Endodermal cell (in vitro differentiated cells): ENCODE measurements at regions not wholly inside any gene's neighbourhood (a gene's known extent, or its start where the extent isn't known, plus 50 kb on each side); places are given as distances from the start of the nearest gene placed in this dataset.

Source experiments
- DNase-seq: peaks from one replicate; pipeline ENCODE4 v3.0.0-alpha.2; 2017
- H3K27ac ChIP-seq: 2 replicates; pipeline ENCODE4 v1.5.1; 2013; ENCODE audit warnings: mild to moderate bottlenecking, low read depth, low read length, moderate library complexity
- H3K27me3 ChIP-seq: 2 replicates; pipeline ENCODE4 v1.6.1; 2013; ENCODE audit warnings: mild to moderate bottlenecking, low read length, moderate library complexity; ENCODE audit not compliant: insufficient read depth, control insufficient read depth, poor library complexity, severe bottlenecking
- H3K36me3 ChIP-seq: 2 replicates; pipeline ENCODE4 v1.7.0; 2013; ENCODE audit warnings: mild to moderate bottlenecking, low read length, moderate library complexity; ENCODE audit not compliant: control insufficient read depth, insufficient read depth
- H3K4me1 ChIP-seq: one replicate; pipeline ENCODE4 v1.7.0; 2013; ENCODE audit warnings: low read length; ENCODE audit not compliant: control insufficient read depth, insufficient read depth
- H3K4me3 ChIP-seq: 2 replicates; pipeline ENCODE4 v1.5.1; 2013; ENCODE audit warnings: mild to moderate bottlenecking, low read length, moderate library complexity
- H3K9ac ChIP-seq: 2 replicates; pipeline ENCODE4 v1.6.1; 2013; ENCODE audit warnings: mild to moderate bottlenecking, low read length, moderate library complexity; ENCODE audit not compliant: poor library complexity, severe bottlenecking; ENCODE audit errors: extremely low read depth
- H3K9me3 ChIP-seq: 2 replicates; pipeline ENCODE4 v1.6.1; 2013; ENCODE audit warnings: mild to moderate bottlenecking, low read length, moderate library complexity; ENCODE audit not compliant: control insufficient read depth
- H3K27ac Mint-ChIP-seq: 2 replicates; pipeline ENCODE4 v1.8.0; 2020; ENCODE audit warnings: mixed read lengths
- H3K27me3 Mint-ChIP-seq: 2 replicates; pipeline ENCODE4 v1.8.0; 2021; ENCODE audit warnings: mild to moderate bottlenecking, mixed read lengths; ENCODE audit not compliant: insufficient read depth
- H3K36me3 Mint-ChIP-seq: 2 replicates; pipeline ENCODE4 v1.8.0; 2020; ENCODE audit warnings: low read depth, mixed read lengths
- H3K4me1 Mint-ChIP-seq: 2 replicates; pipeline ENCODE4 v1.8.0; 2020; ENCODE audit warnings: mixed read lengths
- H3K4me3 Mint-ChIP-seq: 2 replicates; pipeline ENCODE4 v1.8.0; 2020; ENCODE audit warnings: mild to moderate bottlenecking, moderate library complexity, mixed read lengths
- H3K9me3 Mint-ChIP-seq: 2 replicates; pipeline ENCODE4 v1.8.0; 2020; ENCODE audit warnings: mild to moderate bottlenecking, mixed read lengths
- WGBS, 2 experiments: methylation state at CpG; one replicate each; pipeline versions ENCODE4 v1.1.5 to v1.1.7; 2013; ENCODE audit warnings: missing lambda C conversion rate in 2 of 2, mixed read lengths in 1 of 2; ENCODE audit not compliant: insufficient coverage in 1 of 2, insufficient read length in 1 of 2; 5-methylcytosine and 5-hydroxymethylcytosine counted together
- TF ChIP-seq, protein P1 (sequence below): fragments of 200-600 bp; sonication (generic); conservative IDR thresholded peaks from 2 replicates; pipeline ENCODE4 v1.5.0; 2021; ENCODE audit warnings: antibody characterized with exemption, mild to moderate bottlenecking

DNA sequence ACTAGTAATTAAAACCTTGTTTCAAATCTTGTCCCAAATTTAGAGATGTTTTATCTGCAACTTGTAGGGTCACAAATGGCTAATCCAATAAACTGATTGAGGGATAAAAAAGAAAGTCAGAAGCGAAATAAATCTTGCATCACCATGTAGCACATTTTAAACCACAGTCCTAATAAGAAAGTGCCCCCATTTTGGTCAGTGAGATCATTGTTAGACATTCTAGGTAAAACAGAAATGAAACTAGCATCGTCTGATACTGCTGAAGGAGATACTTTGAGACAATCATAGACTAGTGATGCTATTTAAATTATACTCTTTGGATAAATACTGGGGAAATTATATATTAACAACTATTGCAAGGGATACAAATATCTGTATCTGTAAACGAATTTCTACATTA, 247.9 kb downstream of the AMY1C start:
- Mint-ChIP-seq H3K27me3 (no peaks in the 10 kb centered on the region), H3K9me3 (no peaks in the 10 kb centered on the region), H3K4me3 (no peak overlapping the region), H3K4me1 (no peaks in the 10 kb centered on the region), H3K36me3 (no peaks in the 10 kb centered on the region), H3K27ac (no peak overlapping the region)
- 83% methylated on average over 2 of the region's 3 CpGs; no CpG with 5 or more reads in 1 of the 2 experiments for WGBS, 2 experiments
- no peak for DNase-seq
- no peak overlapping the region for H3K27ac ChIP-seq
- H3K4me3 ChIP-seq: no peak overlapping the region
- no peaks in the 10 kb centered on the region for H3K36me3 ChIP-seq
- no peaks in the 10 kb centered on the region for H3K4me1 ChIP-seq
- TF ChIP-seq, protein P1, sequence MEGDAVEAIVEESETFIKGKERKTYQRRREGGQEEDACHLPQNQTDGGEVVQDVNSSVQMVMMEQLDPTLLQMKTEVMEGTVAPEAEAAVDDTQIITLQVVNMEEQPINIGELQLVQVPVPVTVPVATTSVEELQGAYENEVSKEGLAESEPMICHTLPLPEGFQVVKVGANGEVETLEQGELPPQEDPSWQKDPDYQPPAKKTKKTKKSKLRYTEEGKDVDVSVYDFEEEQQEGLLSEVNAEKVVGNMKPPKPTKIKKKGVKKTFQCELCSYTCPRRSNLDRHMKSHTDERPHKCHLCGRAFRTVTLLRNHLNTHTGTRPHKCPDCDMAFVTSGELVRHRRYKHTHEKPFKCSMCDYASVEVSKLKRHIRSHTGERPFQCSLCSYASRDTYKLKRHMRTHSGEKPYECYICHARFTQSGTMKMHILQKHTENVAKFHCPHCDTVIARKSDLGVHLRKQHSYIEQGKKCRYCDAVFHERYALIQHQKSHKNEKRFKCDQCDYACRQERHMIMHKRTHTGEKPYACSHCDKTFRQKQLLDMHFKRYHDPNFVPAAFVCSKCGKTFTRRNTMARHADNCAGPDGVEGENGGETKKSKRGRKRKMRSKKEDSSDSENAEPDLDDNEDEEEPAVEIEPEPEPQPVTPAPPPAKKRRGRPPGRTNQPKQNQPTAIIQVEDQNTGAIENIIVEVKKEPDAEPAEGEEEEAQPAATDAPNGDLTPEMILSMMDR: no peak
- H3K9ac ChIP-seq: no peak overlapping the region
- no peaks in the 10 kb centered on the region for H3K27me3 ChIP-seq
- no peaks in the 10 kb centered on the region for H3K9me3 ChIP-seq

DNA sequence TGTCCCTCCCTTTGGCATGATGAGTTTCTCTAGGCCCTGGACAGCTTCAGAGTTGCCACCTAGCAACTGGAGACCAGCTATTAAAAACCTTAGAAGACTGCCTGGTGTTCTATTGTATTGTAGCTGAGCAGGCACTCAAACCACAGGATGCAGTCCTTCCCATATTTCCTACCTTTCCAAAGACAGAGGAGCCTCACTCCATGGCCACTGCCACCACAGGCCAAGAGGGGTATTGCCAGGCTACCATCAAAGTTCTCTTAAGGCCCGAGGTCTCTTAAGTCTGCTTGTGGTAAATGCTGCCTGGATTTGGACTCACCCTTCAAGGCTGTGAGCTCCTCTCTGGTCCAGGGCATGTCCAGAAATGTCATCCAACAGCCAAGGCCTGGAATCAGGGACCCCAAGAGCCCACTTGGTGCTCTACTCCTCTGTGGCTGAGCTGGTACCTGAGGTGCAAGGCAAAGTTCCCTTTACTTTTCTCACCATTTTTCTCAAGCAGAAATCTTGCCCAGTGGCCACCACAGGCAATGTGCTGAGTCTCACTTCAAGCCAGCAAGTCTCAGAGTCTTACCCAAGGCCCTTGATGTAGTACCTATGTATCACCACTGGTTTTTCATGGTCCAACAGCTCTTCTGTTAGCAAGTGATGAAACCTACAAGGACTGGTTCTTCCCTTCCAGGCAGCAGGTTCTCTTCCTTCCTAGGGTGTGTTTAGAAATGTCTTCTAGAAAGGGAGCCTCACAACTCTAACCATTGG, 269.4 kb downstream of the AMY1C start:
- TF ChIP-seq, protein P1: peak; percentile 51
- peak; percentile 63 for DNase-seq

DNA sequence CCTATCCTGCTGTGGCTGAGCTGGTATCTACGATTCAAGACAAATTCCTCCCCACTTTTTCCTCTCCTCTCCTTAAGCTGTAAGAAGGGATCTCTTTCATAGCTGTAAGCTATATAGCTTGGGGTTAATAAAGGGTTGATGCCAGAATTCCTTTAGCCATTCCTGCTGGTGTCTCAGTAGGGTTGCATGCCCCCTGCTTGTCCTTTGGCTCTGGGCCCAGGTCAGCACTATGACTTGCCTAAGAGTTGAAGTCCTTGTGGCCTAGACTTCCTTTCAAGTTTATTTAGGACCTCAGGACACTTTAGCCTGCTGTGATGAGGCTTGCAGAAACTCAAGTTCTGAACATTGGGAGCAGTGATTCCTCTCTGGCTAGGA, 270.0 kb downstream of the AMY1C start:
- no peaks in the 10 kb centered on the region for H3K4me1 ChIP-seq
- no peaks in the 10 kb centered on the region for H3K36me3 Mint-ChIP-seq
- no peak overlapping the region for H3K27ac ChIP-seq
- no peak overlapping the region for H3K4me3 Mint-ChIP-seq
- no peak for DNase-seq
- H3K4me3 ChIP-seq: no peak overlapping the region
- no peak overlapping the region for H3K27ac Mint-ChIP-seq
- no peaks in the 10 kb centered on the region for H3K9me3 ChIP-seq
- H3K4me1 Mint-ChIP-seq: peaks cover 9% of the 10 kb centered on the region
- WGBS, 2 experiments: 92% methylated on average over 1 of the region's 1 CpG; no CpG with 5 or more reads in 1 of the 2 experiments
- H3K27me3 ChIP-seq: no peaks in the 10 kb centered on the region
- TF ChIP-seq, protein P1: no peak
- no peaks in the 10 kb centered on the region for H3K9me3 Mint-ChIP-seq
- no peaks in the 10 kb centered on the region for H3K36me3 ChIP-seq
- H3K9ac ChIP-seq: no peak overlapping the region
- H3K27me3 Mint-ChIP-seq: peaks cover 5% of the 10 kb centered on the region

More for the DNA sequence above, 269.4 kb downstream of the AMY1C start:
- Mint-ChIP-seq H3K4me1 (peaks cover 7% of the 10 kb centered on the region), H3K9me3 (no peaks in the 10 kb centered on the region), H3K4me3 (no peak overlapping the region), H3K27ac (no peak overlapping the region), H3K27me3 (peaks cover 4% of the 10 kb centered on the region), H3K36me3 (no peaks in the 10 kb centered on the region)
- H3K27me3 ChIP-seq: no peaks in the 10 kb centered on the region
- H3K9me3 ChIP-seq: no peaks in the 10 kb centered on the region
- H3K36me3 ChIP-seq: no peaks in the 10 kb centered on the region
- no peak overlapping the region for H3K9ac ChIP-seq
- no peaks in the 10 kb centered on the region for H3K4me1 ChIP-seq
- 80 to 86% methylated on average over 1 of the region's 1 CpG for WGBS, 2 experiments
- H3K4me3 ChIP-seq: no peak overlapping the region
- no peak overlapping the region for H3K27ac ChIP-seq
